ENCODE measurements at regions not wholly inside any gene's neighbourhood (a gene's known extent, or its start where the extent isn't known, plus 50 kb on each side); places are given as distances from the start of the nearest gene placed in this dataset.
"Not testable (repeated sequence)": the region's sequence is repeated elsewhere in the genome, so short reads cannot be mapped to it uniquely, and the experiment has no call there.

GRCh38 chr7:156036153-156036552 lies 223.9 kb upstream of the SHH start:
- intact Hi-C loops (cut with DNase I; ENCODE audit: low total_unique reads): no loop called here
- H3K4me3 ChIP-seq: no peak overlapping the region
- H3K27ac ChIP-seq: no peak overlapping the region
- TF ChIP-seq CTCF (IDR thresholded peaks at IDR 0.05): no peak
- H3K27me3 ChIP-seq: peaks cover 0 to 8% of the 10 kb centered on the region in 2 donors
- no peaks in the 10 kb centered on the region for H3K4me1 ChIP-seq
- no peaks in the 10 kb centered on the region for H3K36me3 ChIP-seq
- H3K9me3 ChIP-seq: no peaks in the 10 kb centered on the region
- no peak for DNase-seq

- intact Hi-C loops (cut with DNase I; ENCODE audit: low total_unique reads): not testable (repeated sequence)
Measured at GRCh38 chr7:156035387-156035786, 223.1 kb upstream of the SHH start.

GRCh38 chr7:156034397-156034796 lies 222.1 kb upstream of the SHH start:
- intact Hi-C loops (cut with DNase I; ENCODE audit: low total_unique reads): no loop called here
- Histone ChIP-seq H3K4me1 (no peaks in the 10 kb centered on the region), H3K9me3 (no peaks in the 10 kb centered on the region), H3K36me3 (no peaks in the 10 kb centered on the region), H3K4me3 (no peak overlapping the region), H3K27me3 (peaks cover 0 to 8% of the 10 kb centered on the region in 2 donors), H3K27ac (no peak overlapping the region)
- no peak for DNase-seq
- no peak for TF ChIP-seq CTCF (IDR thresholded peaks at IDR 0.05)

More at GRCh38 chr7:156035387-156035786, 223.1 kb upstream of the SHH start:
- H3K27ac ChIP-seq, H3K36me3 ChIP-seq, H3K4me1 ChIP-seq, H3K27me3 ChIP-seq, H3K9me3 ChIP-seq, DNase-seq, H3K4me3 ChIP-seq: not testable (repeated sequence)

- H3K4me1 ChIP-seq: no peaks in the 10 kb centered on the region
- no peaks in the 10 kb centered on the region for H3K36me3 ChIP-seq
- peaks cover 0 to 4% of the 10 kb centered on the region in 2 donors for H3K27me3 ChIP-seq
- H3K4me3 ChIP-seq: no peak overlapping the region
- TF ChIP-seq CTCF (IDR thresholded peaks at IDR 0.05): no peak
- intact Hi-C loops (cut with DNase I; ENCODE audit: low total_unique reads): no loop called here
- DNase-seq: no peak
- H3K9me3 ChIP-seq: no peaks in the 10 kb centered on the region
- no peak overlapping the region for H3K27ac ChIP-seq
Measured at GRCh38 chr7:156032973-156033372, 220.7 kb upstream of the SHH start.

- intact Hi-C loops (cut with DNase I; ENCODE audit: low total_unique reads): no loop called here
- Histone ChIP-seq H3K4me3 (no peak overlapping the region), H3K36me3 (no peaks in the 10 kb centered on the region), H3K27me3 (peaks cover 0 to 4% of the 10 kb centered on the region in 2 donors), H3K9me3 (no peaks in the 10 kb centered on the region), H3K27ac (no peak overlapping the region), H3K4me1 (no peaks in the 10 kb centered on the region)
- peak in 1 of 2 donors; percentile 47 for DNase-seq
- TF ChIP-seq CTCF (IDR thresholded peaks at IDR 0.05): no peak
Measured at GRCh38 chr7:156031679-156032478, 219.6 kb upstream of the SHH start.

GRCh38 chr7:156029460-156030007 lies 217.3 kb upstream of the SHH start:
- intact Hi-C loops (cut with DNase I; ENCODE audit: low total_unique reads): no loop called here
- no peaks in the 10 kb centered on the region for H3K36me3 ChIP-seq

More at GRCh38 chr7:156029460-156030007, 217.3 kb upstream of the SHH start:
- Histone ChIP-seq H3K9me3 (no peaks in the 10 kb centered on the region), H3K4me3 (no peak overlapping the region), H3K4me1 (no peaks in the 10 kb centered on the region), H3K27me3 (peaks cover 0 to 4% of the 10 kb centered on the region in 2 donors), H3K27ac (no peak overlapping the region)
- no peak for TF ChIP-seq CTCF (IDR thresholded peaks at IDR 0.05)
- DNase-seq: no peak
